Spleen (tissue), 11 donors: ENCODE measurements at regions not wholly inside any gene's neighbourhood (a gene's known extent, or its start where the extent isn't known, plus 50 kb on each side); places are given as distances from the start of the nearest gene placed in this dataset.

Experiments used
- DNase-seq: peaks from one replicate; pipeline ENCODE4 v3.0.0-alpha.2; 2020
- H3K27ac ChIP-seq, 8 donors: fragments of 200-600 bp; sonication (generic) in 7 of 8; 1 replicate in 4 of 8; 2 replicates in 4 of 8; pipeline versions ENCODE4 v1.5.0 to v1.8.0; 2016 to 2021; ENCODE audit warnings: inconsistent platforms in 4 of 8, mild to moderate bottlenecking in 4 of 8, moderate library complexity in 1 of 8
- H3K27me3 ChIP-seq, 7 donors: fragments of 200-600 bp; sonication (generic) in 6 of 7; replicated peaks in 1 of 7; 1 replicate in 4 of 7; 2 replicates in 3 of 7; pipeline versions ENCODE4 v1.5.0 to v1.8.0; 2016 to 2021; ENCODE audit warnings: inconsistent platforms in 3 of 7, mild to moderate bottlenecking in 1 of 7
- H3K36me3 ChIP-seq, 6 donors: fragments of 200-600 bp; sonication (generic) in 5 of 6; 1 replicate in 4 of 6; 2 replicates in 2 of 6; pipeline versions ENCODE4 v1.5.0 to v1.8.0; 2016 to 2021; ENCODE audit warnings: inconsistent platforms in 2 of 6
- H3K4me1 ChIP-seq, 6 donors: fragments of 200-600 bp; sonication (generic) in 5 of 6; 1 replicate in 3 of 6; 2 replicates in 3 of 6; pipeline versions ENCODE4 v1.5.0 to v1.8.0; 2016 to 2021; ENCODE audit warnings: inconsistent platforms in 3 of 6
- H3K4me3 ChIP-seq, 8 donors: fragments of 200-600 bp; sonication (generic) in 7 of 8; 1 replicate in 4 of 8; 2 replicates in 4 of 8; pipeline versions ENCODE4 v1.5.0 to v1.8.0; 2016 to 2021; ENCODE audit warnings: inconsistent platforms in 4 of 8, mild to moderate bottlenecking in 4 of 8, moderate library complexity in 2 of 8
- H3K9me3 ChIP-seq, 8 donors: fragments of 200-600 bp; sonication (generic) in 7 of 8; 1 replicate in 4 of 8; 2 replicates in 4 of 8; pipeline versions ENCODE4 v1.5.0 to v1.8.0; 2016 to 2021; ENCODE audit warnings: inconsistent platforms in 4 of 8
- POLR2A ChIP-seq, 3 donors: fragments of 450-650 bp; IDR thresholded peaks; one replicate each; pipeline ENCODE4 v1.5.1; 2017; ENCODE audit warnings: antibody characterized with exemption in 3 of 3, mild to moderate bottlenecking in 1 of 3
- POLR2AphosphoS5 ChIP-seq, 3 donors: sonication (generic); formaldehyde crosslinking; IDR thresholded peaks; one replicate each; pipeline ENCODE4 v1.5.1; 2017; ENCODE audit warnings: antibody characterized with exemption in 3 of 3
- WGBS, 5 donors: extraction: QIAGEN DNeasy Blood & Tissue Kit in 3 of 5; methylation state at CpG; one replicate each; pipeline versions ENCODE4 v1.1.5 to v1.1.7; 2013 to 2018; 5-methylcytosine and 5-hydroxymethylcytosine counted together
- intact Hi-C: fragments of 100-400 bp; cut with DNase I; formaldehyde crosslinking; loops from one replicate; pipeline ENCODE4 v1.15.0; 2023; ENCODE audit warnings: low total_unique reads
- TF ChIP-seq, protein P1 (sequence below), 11 experiments: fragments of 200-600 bp in 7 of 11; fragments of 450-650 bp in 4 of 11; sonication (generic) in 4 of 11; IDR thresholded peaks in 8 of 11; conservative IDR thresholded peaks in 3 of 11; 1 replicate in 7 of 11; 2 replicates in 4 of 11; pipeline versions ENCODE4 v1.4.0 to v1.8.0; 2016 to 2021; ENCODE audit warnings: antibody characterized with exemption in 11 of 11, inconsistent platforms in 4 of 11, mild to moderate bottlenecking in 1 of 11
- donor health status: healthy with polysubstance abuse.
- donor health status: DM: no; HTN: no; CAD: no; lungs with moderate emphysema.
- donor health status: DM: no; HTN: no; CAD: no.
- donor health status: Bipolar disorder and iron deficiency.
- donor health status: healthy.
- donor health status: DM: no; HTN: no; CAD: no.
- donor health status: DM: yes; HTN: yes; CAD: no.

DNA sequence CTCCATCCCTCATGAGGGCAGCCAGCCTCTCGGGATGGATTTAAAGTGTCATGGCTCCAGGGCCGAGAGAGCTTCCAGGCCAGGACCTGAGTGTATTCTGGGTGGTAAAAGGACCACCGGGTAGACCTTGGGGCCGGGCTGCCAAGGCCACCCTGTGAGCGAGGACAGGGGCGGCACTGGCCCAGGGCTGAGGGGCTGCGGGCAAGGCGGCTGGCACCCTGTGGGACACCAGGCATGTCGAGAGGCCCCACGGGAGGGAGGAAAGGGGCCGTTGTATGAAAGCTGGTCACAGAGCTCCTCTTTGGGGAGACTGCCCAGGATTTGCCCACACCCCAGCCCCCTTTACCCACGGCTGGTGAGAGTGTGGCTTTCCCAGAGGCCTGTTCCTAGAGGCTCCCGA is 92.3 kb upstream of the RTL6 start:
- Histone ChIP-seq H3K36me3 (no peaks in the 10 kb centered on the region), H3K4me1 (peaks cover 0 to 4% (median 0%) of the 10 kb centered on the region in 6 donors), H3K4me3 (no peak overlapping the region), H3K9me3 (peaks cover 0 to 4% (median 0%) of the 10 kb centered on the region in 8 donors), H3K27me3 (peaks cover 0 to 92% (median 10%) of the 10 kb centered on the region in 7 donors), H3K27ac (no peak overlapping the region)
- TF ChIP-seq POLR2A (IDR thresholded peaks at IDR 0.05) (no peak), POLR2AphosphoS5 (IDR thresholded peaks at IDR 0.05) (no peak)
- TF ChIP-seq, protein P1, sequence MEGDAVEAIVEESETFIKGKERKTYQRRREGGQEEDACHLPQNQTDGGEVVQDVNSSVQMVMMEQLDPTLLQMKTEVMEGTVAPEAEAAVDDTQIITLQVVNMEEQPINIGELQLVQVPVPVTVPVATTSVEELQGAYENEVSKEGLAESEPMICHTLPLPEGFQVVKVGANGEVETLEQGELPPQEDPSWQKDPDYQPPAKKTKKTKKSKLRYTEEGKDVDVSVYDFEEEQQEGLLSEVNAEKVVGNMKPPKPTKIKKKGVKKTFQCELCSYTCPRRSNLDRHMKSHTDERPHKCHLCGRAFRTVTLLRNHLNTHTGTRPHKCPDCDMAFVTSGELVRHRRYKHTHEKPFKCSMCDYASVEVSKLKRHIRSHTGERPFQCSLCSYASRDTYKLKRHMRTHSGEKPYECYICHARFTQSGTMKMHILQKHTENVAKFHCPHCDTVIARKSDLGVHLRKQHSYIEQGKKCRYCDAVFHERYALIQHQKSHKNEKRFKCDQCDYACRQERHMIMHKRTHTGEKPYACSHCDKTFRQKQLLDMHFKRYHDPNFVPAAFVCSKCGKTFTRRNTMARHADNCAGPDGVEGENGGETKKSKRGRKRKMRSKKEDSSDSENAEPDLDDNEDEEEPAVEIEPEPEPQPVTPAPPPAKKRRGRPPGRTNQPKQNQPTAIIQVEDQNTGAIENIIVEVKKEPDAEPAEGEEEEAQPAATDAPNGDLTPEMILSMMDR (IDR thresholded peaks at IDR 0.05 in 8 of 11, conservative IDR thresholded peaks at IDR 0.05 in 3 of 11) = no peak
- WGBS, 5 donors = 80 to 86% (median 81%) methylated on average over 9 to 13 of the region's 13 CpGs
- intact Hi-C loops = no loop called here
- DNase-seq = no peak

GRCh38 chr22:44589831-44590230 is 91.8 kb upstream of the RTL6 start:
- 85 to 95% (median 90%) methylated on average over 5 of the region's 5 CpGs for WGBS, 5 donors
- Histone ChIP-seq H3K36me3 (no peaks in the 10 kb centered on the region), H3K4me1 (no peaks in the 10 kb centered on the region), H3K27me3 (peaks cover 0 to 92% (median 12%) of the 10 kb centered on the region in 7 donors), H3K4me3 (no peak overlapping the region), H3K27ac (no peak overlapping the region), H3K9me3 (peaks cover 0 to 4% (median 0%) of the 10 kb centered on the region in 8 donors)
- no peak for TF ChIP-seq POLR2A (IDR thresholded peaks at IDR 0.05)
- TF ChIP-seq, protein P1 (IDR thresholded peaks at IDR 0.05 in 8 of 11, conservative IDR thresholded peaks at IDR 0.05 in 3 of 11) = no peak
- TF ChIP-seq POLR2AphosphoS5 (IDR thresholded peaks at IDR 0.05) = no peak
- intact Hi-C loops = no loop called here
- peak; percentile 42 for DNase-seq

DNA sequence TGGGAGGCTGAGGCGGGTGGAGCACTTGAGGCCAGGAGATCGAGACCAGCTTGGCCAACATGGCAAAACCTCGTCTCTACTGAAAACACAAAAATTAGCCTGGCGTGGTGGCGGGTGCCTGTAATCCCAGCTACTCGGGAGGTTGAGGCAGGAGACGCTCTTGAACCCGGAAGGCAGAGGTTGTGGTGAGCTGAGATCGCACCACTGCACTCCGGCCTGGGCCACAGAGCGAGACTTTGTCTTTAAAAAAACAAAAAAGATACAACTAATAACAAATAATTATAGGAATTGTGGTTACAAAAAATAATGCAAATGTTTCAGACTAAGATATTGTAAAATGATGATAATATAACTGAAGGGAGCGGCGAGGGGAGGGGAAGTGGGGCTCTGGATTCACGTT is 90.3 kb upstream of the RTL6 start:
- Histone ChIP-seq H3K27ac (no peak overlapping the region), H3K36me3 (no peaks in the 10 kb centered on the region), H3K4me1 (no peaks in the 10 kb centered on the region), H3K27me3 (peaks cover 0 to 92% (median 12%) of the 10 kb centered on the region in 7 donors), H3K9me3 (peaks cover 0 to 4% (median 0%) of the 10 kb centered on the region in 8 donors), H3K4me3 (no peak overlapping the region)
- peak; percentile 37 for DNase-seq
- WGBS, 5 donors = 91 to 95% (median 92%) methylated on average over 14 of the region's 14 CpGs
- no peak for TF ChIP-seq POLR2AphosphoS5 (IDR thresholded peaks at IDR 0.05)
- TF ChIP-seq, protein P1 (IDR thresholded peaks at IDR 0.05 in 8 of 11, conservative IDR thresholded peaks at IDR 0.05 in 3 of 11) = no peak
- TF ChIP-seq POLR2A (IDR thresholded peaks at IDR 0.05) = no peak
- intact Hi-C loops = no loop called here

- Histone ChIP-seq H3K27me3 (peaks cover 0 to 91% (median 12%) of the 10 kb centered on the region in 7 donors), H3K27ac (no peak overlapping the region), H3K36me3 (no peaks in the 10 kb centered on the region), H3K9me3 (peaks cover 0 to 4% (median 0%) of the 10 kb centered on the region in 8 donors), H3K4me3 (no peak overlapping the region), H3K4me1 (no peaks in the 10 kb centered on the region)
- TF ChIP-seq POLR2A (IDR thresholded peaks at IDR 0.05) (no peak), POLR2AphosphoS5 (IDR thresholded peaks at IDR 0.05) (no peak)
- TF ChIP-seq, protein P1 (IDR thresholded peaks at IDR 0.05 in 8 of 11, conservative IDR thresholded peaks at IDR 0.05 in 3 of 11) = no peak
- DNase-seq = no peak
- intact Hi-C loops = no loop called here
- 58 to 79% (median 67%) methylated on average over 3 of the region's 3 CpGs for WGBS, 5 donors
Observed at GRCh38 chr22:44587737-44588310, 89.8 kb upstream of the RTL6 start.
